ENCODE measurements at regions not wholly inside any gene's neighbourhood (a gene's known extent, or its start where the extent isn't known, plus 50 kb on each side); places are given as distances from the start of the nearest gene placed in this dataset.
"Not testable (repeated sequence)": the region's sequence is repeated elsewhere in the genome, so short reads cannot be mapped to it uniquely, and the experiment has no call there.

GRCh38 chr7:65631236-65631635 is 241.6 kb upstream of the VKORC1L1 start:
- not testable (repeated sequence) for DNase-seq

GRCh38 chr7:65633587-65634404 is 239.1 kb upstream of the VKORC1L1 start:
- not testable (repeated sequence) for DNase-seq

DNA sequence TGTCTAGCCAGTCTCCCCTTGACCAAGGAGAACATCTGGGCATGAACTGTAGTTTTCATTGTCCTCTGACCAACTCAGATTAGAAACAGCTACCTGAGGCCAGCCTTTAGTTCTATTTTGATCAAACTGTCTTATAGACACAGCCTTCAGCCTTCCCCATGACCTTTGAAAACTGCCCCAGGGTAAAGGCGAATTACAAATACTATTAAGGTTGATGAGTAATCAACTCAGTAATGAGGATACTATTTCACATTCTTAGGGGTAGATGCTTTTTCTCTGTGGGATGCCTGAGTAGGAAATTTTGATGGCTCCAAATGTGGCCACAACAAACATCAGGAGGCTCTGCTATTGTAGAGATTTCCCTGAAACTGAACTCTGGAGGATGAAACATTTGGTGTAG is 234.0 kb upstream of the VKORC1L1 start:
- not testable (repeated sequence) for DNase-seq

- not testable (repeated sequence) for DNase-seq
These were observed 233.2 kb upstream of the VKORC1L1 start for GRCh38 chr7:65639717-65640116.

DNA sequence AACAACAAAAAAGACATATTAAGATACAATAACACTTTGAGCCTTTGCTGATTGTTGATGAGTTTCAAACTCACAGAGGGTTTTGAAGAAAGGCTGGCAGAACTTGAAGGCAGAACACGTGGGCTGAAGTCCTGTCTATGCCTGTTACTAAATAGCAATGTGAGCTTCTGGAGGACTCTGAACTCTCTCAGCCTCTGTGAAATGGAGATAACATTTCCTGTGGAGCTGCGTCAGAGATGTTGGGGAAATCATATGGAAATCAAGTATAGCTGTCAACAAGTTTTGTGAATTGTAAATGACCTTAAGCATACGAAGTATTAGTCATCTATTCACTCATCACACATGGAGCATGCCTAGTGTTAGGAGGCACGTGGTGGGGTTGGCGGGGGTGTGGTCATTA is 229.4 kb upstream of the VKORC1L1 start:
- DNase-seq: not testable (repeated sequence)

DNA sequence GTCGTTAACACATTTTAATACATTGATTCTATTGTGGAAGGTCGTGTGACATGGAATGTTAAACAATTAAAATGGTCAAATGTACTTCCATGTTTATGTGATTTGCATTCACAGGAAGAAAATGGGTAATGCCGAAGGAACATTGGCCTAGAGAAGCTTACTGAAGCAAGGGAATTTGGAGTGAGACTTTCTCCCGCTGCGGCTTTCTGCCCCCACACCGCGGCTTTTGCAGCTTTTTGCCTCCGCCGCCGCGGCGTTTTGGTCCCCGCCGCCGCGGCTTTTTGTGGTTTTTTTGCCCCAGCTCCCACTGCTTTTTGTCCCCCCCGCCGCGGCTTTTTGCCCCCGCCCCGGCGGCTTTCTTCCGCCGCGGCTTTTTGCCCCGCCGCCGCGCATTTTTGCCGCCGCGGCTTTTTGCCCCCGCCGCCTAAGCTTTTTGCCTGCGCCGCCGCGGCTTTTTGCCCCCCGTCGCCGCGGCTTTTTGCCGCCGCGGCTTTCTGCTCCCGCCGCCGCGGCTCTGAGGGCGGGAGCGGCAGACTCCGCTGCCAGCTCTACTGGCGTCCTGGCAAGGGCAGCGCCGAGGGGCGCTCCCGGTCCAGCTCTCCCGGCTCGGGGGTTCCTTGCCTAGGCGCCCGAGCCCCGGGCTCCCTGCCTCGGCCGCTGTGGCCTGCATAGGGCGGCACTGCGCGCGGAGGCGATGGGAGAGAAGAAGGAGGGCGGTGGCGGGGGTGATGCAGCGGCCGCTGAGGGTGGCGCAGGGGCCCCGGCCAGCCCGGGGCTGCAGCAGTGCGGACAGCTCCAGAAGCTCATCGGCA is 225.5 kb upstream of the VKORC1L1 start:
- DNase-seq: not testable (repeated sequence)

DNA sequence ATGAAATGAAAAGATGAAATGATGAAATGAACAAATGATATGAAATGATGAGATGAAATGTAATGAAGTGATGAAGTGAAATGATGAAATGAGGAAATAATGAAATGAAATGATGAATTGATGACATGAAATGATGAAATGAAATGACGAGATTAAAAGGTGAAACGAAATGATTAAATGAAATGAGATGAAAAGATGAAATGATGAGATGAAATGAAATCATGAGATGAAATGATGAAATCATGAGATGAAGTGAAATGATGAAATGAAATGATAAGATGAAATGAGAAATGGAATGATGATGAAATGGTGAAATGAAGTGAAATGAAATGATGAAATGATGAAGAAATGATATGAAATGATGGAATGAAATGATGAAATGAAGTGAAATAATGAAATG is 221.7 kb upstream of the VKORC1L1 start:
- not testable (repeated sequence) for DNase-seq

DNA sequence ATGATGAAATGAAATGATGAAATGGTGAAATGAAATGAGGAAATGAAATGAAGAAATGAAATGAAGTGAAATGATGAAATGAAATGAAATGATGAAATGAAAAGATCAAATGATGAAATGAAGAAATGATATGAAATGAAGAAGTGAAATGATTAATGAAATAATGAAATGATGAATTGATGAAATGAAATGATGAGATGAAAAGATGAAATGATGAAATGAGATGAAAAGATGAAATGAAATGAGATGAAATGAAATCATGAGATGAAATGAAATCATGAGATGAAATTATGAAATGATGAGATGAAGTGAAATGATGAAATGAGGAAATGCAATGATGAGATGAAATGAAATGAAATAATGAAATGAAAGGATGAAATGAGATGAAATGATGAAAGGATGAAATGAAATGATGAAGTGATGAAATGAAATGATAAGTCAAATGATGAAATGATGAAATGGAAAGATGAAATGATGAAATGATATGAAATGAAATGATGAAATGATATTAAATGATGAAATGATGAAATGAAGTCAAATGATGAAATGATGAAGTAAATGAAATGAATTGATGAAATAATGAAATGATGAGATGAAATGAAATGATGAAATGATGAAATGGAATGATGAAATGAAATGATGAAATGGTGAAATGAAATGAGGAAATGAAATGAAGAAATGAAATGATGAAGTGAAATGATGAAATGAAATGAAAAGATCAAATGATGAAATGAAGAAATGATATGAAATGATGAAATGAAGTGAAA is 220.9 kb upstream of the VKORC1L1 start:
- not testable (repeated sequence) for DNase-seq

DNA sequence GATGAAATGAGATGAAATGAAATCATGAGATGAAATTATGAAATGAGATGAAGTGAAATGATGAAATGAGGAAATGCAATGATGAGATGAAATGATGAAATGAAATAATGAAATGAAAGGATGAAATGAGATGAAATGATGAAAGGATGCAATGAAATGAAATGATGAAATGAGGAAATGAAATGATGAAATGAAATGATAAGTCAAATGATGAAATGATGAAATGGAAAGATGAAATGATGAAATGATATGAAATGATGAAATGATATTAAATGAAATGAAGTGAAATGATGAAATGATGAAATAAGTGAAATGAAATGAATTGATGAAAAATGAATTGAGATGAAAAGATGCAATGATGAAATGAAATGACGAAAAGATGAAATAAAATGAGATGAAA is 220.2 kb upstream of the VKORC1L1 start:
- DNase-seq: not testable (repeated sequence)

GRCh38 chr7:65656494-65657188 is 216.2 kb upstream of the VKORC1L1 start:
- DNase-seq: not testable (repeated sequence)

- DNase-seq: not testable (repeated sequence)
These were observed 189.5 kb upstream of the VKORC1L1 start for GRCh38 chr7:65683362-65683761.

- not testable (repeated sequence) for DNase-seq
These were observed 173.7 kb upstream of the VKORC1L1 start for GRCh38 chr7:65699026-65699714.

GRCh38 chr7:65699715-65700356 is 173.0 kb upstream of the VKORC1L1 start:
- DNase-seq: not testable (repeated sequence)

DNA sequence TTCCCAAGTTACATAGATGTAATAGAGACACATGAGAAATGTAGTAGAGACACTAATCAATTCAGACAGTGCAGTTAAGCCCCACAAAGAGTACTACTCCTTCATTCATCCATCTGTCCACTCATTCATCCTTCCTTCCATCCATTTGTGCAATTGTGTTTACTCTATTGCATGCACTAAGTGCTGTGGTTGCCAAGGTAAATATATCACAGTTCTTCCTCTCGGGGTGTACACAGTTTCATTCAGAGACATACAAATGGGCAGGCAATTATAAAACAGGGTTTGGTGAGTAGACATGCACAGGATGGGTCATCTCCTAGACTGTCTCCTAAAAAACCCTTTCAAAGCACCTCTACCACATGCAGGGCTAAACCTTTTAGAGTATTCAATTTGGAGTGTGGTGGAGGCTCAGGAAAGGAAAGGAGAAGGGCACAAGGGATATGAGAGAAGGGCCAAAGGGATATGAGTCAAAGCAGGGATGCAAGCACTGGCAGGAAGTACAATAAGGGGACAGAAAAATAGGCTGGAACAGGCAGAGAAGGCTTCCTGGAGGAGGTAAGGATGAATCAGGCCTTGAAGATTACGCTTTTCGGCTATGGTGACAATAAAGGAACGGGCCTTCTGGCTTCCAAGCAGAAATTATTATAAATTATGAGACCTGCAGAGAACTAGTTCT is 153.6 kb upstream of the VKORC1L1 start:
- DNase-seq: not testable (repeated sequence)

DNA sequence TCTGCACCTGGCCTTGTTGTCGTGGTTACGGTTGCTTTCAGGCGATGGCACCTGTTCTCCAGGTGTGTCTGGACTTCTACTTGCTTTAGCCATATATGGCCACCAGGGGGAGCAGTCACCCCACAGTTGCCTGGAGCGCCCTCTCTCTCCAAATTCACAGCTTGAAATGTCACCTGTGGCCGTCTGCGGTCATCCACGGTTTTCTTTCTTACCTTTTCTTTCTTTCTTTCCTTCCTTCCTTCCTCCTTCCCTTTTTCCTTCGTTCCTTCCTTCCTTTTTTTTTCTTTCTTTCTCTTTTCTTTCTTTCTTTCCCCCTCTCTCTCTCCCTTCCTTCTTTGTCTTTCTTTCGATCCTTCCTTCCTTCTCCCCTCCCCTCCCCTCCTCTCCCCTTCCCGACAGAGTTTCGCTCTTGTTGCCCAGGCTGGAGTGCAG is 150.5 kb upstream of the VKORC1L1 start:
- peak in 1 of 2 donors; percentile 12 for DNase-seq

DNA sequence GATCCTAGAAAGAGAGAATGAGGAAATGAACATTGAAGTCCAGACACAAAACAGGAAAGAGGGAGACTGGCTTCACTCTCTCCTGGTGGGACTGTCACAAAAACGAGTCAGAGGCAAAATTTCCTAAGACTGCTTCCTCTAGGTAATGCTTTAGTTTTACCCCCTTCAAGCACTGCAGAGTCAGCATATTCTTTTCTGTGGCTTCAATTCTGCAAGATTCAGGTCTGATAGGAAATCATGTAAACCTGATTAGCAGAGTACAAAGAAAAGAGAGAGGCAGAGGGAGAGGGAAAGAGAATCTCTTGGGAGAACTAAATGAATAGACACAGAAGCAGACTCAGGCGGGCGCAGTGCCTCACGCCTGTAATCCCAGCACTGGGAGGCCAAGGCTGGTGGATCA is 145.7 kb upstream of the VKORC1L1 start:
- not testable (repeated sequence) for DNase-seq

DNA sequence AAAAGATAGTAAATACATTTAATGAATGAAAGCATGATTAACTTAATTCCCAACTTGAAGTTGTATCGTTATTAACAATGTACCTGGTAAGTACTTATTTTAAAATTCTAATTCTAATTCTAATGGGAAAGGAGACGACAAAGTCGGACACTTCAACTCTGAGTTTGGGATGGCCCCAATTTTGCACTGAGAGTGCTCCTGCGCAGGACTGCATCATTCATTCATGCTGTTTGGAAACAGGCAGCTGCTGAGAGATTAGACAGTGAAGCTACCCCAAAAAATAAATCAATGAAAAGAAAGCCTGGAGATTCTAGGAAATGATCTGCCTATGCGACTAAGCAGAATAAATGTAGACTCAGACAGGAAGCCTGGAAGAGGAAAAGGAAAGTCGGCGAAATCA is 141.7 kb upstream of the VKORC1L1 start:
- no peak for DNase-seq

DNA sequence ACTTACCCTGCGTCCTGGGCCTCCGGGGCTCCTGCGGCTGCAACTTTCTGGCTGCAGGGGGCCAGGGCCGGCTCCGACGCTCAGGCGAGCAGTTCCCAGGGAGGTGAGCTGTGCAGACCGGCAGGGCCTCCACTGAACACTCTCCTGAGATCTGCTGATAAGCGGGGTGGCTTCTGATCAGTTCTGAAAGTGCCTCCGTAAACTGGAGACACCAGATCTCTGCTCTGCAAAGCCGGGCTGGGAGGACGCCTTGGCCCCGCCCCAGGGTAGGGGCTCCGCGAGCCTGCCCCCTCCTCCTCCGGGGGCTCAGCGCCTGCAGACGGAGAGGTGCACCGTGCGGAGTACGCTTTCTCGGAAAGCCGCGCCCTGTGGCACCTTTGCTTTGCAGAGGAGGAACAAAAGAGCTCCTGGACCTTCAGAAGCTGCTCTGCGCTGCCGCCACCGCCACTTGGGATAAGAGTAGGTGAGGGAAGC is 141.3 kb upstream of the VKORC1L1 start:
- DNase-seq: no peak

DNA sequence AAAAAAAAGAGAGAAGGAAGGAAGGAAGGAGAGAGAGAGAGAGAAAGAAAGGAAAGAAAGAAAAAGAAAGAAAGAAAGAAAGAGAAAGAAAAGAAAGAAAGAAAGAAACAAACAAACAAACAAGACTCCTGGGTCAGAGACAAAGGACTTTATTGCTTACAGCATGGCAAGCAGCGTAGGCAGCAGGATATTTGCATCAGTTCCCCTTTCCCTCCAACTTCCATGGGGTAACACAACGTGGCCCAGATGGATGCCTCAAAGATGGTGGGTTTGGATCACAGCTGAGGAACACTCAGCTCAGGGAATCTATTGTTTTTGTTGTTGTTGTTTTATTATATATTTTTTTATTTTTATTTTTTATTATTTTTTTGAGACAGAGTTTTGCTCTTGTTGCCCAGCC is 128.5 kb upstream of the VKORC1L1 start:
- no peak for DNase-seq

DNA sequence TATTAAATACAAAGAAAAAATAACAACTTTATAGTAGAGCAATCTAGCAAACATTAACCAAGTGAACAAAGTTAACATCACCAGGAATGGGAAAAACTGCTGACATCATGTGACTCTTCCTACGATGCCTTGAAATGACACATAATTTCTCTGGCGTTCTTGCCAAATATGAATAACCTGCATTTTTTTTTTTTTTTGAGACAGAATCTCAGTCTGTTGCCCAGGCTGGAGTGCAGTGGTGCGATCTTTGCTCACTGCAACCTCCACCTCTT is 126.5 kb upstream of the VKORC1L1 start:
- DNase-seq: no peak

DNA sequence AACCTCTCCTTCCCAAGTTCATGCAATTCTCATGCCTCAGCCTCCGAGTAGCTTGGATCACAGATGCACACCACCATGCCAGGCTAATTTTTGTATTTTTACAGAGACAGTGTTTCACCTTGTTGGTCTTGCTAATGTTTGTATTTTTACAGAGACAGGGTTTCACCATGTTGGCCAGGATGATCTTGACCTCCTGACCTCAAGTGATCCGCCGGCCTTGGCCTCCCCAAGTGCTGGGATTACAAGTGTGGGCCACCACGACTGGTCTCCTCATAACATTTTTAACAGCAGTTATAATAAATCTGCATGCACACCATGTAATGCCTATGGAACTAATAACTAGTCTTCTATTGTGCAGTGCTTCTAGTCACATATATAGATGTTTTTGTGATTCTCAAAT is 123.8 kb upstream of the VKORC1L1 start:
- DNase-seq: no peak
